HEK293 (cell line): ENCODE measurements at regions not wholly inside any gene's neighbourhood (a gene's known extent, or its start where the extent isn't known, plus 50 kb on each side); places are given as distances from the start of the nearest gene placed in this dataset.

Source experiments
- CTCF ChIA-PET: fragments of 350-600 bp; formaldehyde crosslinking; extraction: SDS; loops from one replicate; lab custom pipeline; 2021; ENCODE audit warnings: antibody characterized with exemption; lab: Yijun Ruan, JAX
- POLR2A ChIA-PET: fragments of 300-600 bp; formaldehyde crosslinking; extraction: SDS; loops from one replicate; lab custom pipeline; 2020; ENCODE audit warnings: antibody characterized with exemption, inconsistent platforms; lab: Yijun Ruan, JAX
- H3K27ac ChIP-seq: fragments of 200-500 bp; sonication (Bioruptor generic); 2 replicates; pipeline ENCODE4 v1.5.1; 2014; ENCODE audit warnings: low read depth, low read length, control low read depth, inconsistent platforms; ENCODE audit errors: extremely low read depth
- H3K36me3 ChIP-seq, 2 experiments: fragments of 200-500 bp in 1 of 2; sonication (Bioruptor generic) in 1 of 2; 1 replicate in 1 of 2; 2 replicates in 1 of 2; pipeline ENCODE4 v1.5.1; 2014 to 2017; ENCODE audit warnings: inconsistent platforms in 2 of 2, low read length in 2 of 2; ENCODE audit not compliant: control insufficient read depth in 2 of 2, insufficient read depth in 1 of 2
- H3K4me1 ChIP-seq: fragments of 200-500 bp; sonication (Bioruptor generic); 2 replicates; pipeline ENCODE4 v1.5.1; 2014; ENCODE audit warnings: mild to moderate bottlenecking, low read length, inconsistent platforms; ENCODE audit not compliant: control insufficient read depth, insufficient read depth
- H3K4me3 ChIP-seq: 2 replicates; pipeline ENCODE4 v1.5.1; 2011; ENCODE audit warnings: low read depth, mild to moderate bottlenecking, control low read depth, low read length, moderate library complexity
- H3K9me3 ChIP-seq: fragments of 200-500 bp; sonication (Bioruptor generic); 2 replicates; pipeline ENCODE4 v1.5.1; 2014; ENCODE audit warnings: low read depth, low read length, inconsistent platforms; ENCODE audit not compliant: control insufficient read depth, insufficient read depth
- KLF16 ChIP-seq: fragments of 450-650 bp; formaldehyde crosslinking; IDR thresholded peaks from 2 replicates; pipeline ENCODE4 v1.5.1; 2017; ENCODE audit warnings: missing biosample characterization, missing genetic modification characterization
- SCRT1 ChIP-seq: fragments of 450-650 bp; formaldehyde crosslinking; IDR thresholded peaks from 2 replicates; pipeline ENCODE4 v1.5.1; 2016; ENCODE audit warnings: missing biosample characterization, missing genetic modification characterization, borderline replicate concordance
- SETDB1 ChIP-seq: IDR thresholded peaks from one replicate; pipeline ENCODE4 v1.6.1; 2017; ENCODE audit warnings: mild to moderate bottlenecking, low read length, moderate library complexity, mixed read lengths; ENCODE audit not compliant: insufficient read length
- TRIM28 ChIP-seq: IDR thresholded peaks from 2 replicates; pipeline ENCODE4 v1.6.1; 2011; ENCODE audit warnings: low read length, control low read depth, borderline replicate concordance
- ZBTB17 ChIP-seq: fragments of 450-650 bp; formaldehyde crosslinking; IDR thresholded peaks from 2 replicates; pipeline ENCODE4 v1.5.1; 2016; ENCODE audit warnings: missing biosample characterization, missing genetic modification characterization
- ZFP3 ChIP-seq: fragments of 450-650 bp; formaldehyde crosslinking; IDR thresholded peaks from 2 replicates; pipeline ENCODE4 v1.5.1; 2016; ENCODE audit warnings: low read depth, missing biosample characterization, missing genetic modification characterization
- ZFP69B ChIP-seq: fragments of 450-650 bp; formaldehyde crosslinking; IDR thresholded peaks from 2 replicates; pipeline ENCODE4 v1.5.1; 2016; ENCODE audit warnings: missing biosample characterization, missing genetic modification characterization
- ZNF114 ChIP-seq: fragments of 450-650 bp; formaldehyde crosslinking; IDR thresholded peaks from 2 replicates; pipeline ENCODE4 v1.5.0; 2017; ENCODE audit warnings: missing biosample characterization, missing genetic modification characterization
- ZNF140 ChIP-seq: fragments of 450-650 bp; formaldehyde crosslinking; IDR thresholded peaks from 2 replicates; pipeline ENCODE4 v1.5.1; 2016; ENCODE audit warnings: missing biosample characterization, missing genetic modification characterization
- ZNF146 ChIP-seq: fragments of 450-650 bp; formaldehyde crosslinking; IDR thresholded peaks from 2 replicates; pipeline ENCODE4 v1.5.1; 2016; ENCODE audit warnings: missing biosample characterization, missing genetic modification characterization
- ZNF174 ChIP-seq: fragments of 450-650 bp; formaldehyde crosslinking; IDR thresholded peaks from 2 replicates; pipeline ENCODE4 v1.5.0; 2017; ENCODE audit warnings: missing biosample characterization, mild to moderate bottlenecking, missing genetic modification characterization
- ZNF24 ChIP-seq: fragments of 450-650 bp; formaldehyde crosslinking; IDR thresholded peaks from 2 replicates; pipeline ENCODE4 v1.5.1; 2016; ENCODE audit warnings: missing biosample characterization, missing genetic modification characterization
- ZNF292 ChIP-seq: fragments of 450-650 bp; formaldehyde crosslinking; IDR thresholded peaks from 2 replicates; pipeline ENCODE4 v1.5.1; 2016; ENCODE audit warnings: low read depth, missing biosample characterization, missing genetic modification characterization, borderline replicate concordance
- ZNF311 ChIP-seq: fragments of 450-650 bp; formaldehyde crosslinking; IDR thresholded peaks from 2 replicates; pipeline ENCODE4 v1.5.1; 2017; ENCODE audit warnings: missing biosample characterization, missing genetic modification characterization, borderline replicate concordance
- ZNF354C ChIP-seq: fragments of 450-650 bp; formaldehyde crosslinking; IDR thresholded peaks from 2 replicates; pipeline ENCODE4 v1.5.1; 2016; ENCODE audit warnings: missing biosample characterization, missing genetic modification characterization, low read depth, borderline replicate concordance
- ZNF391 ChIP-seq: fragments of 450-650 bp; formaldehyde crosslinking; IDR thresholded peaks from 2 replicates; pipeline ENCODE4 v1.5.1; 2016; ENCODE audit warnings: low read depth, missing biosample characterization, missing genetic modification characterization, borderline replicate concordance
- ZNF426 ChIP-seq: fragments of 450-650 bp; formaldehyde crosslinking; IDR thresholded peaks from 2 replicates; pipeline ENCODE4 v1.5.1; 2017; ENCODE audit warnings: missing biosample characterization, missing genetic modification characterization, mild to moderate bottlenecking, inconsistent platforms, moderate library complexity
- ZNF48 ChIP-seq: fragments of 450-650 bp; formaldehyde crosslinking; IDR thresholded peaks from 2 replicates; pipeline ENCODE4 v1.5.1; 2016; ENCODE audit warnings: missing biosample characterization, missing genetic modification characterization
- ZNF747 ChIP-seq: fragments of 450-650 bp; formaldehyde crosslinking; IDR thresholded peaks from 2 replicates; pipeline ENCODE4 v1.5.1; 2016; ENCODE audit warnings: missing biosample characterization, missing genetic modification characterization
- ZNF768 ChIP-seq: fragments of 450-650 bp; formaldehyde crosslinking; IDR thresholded peaks from 2 replicates; pipeline ENCODE4 v1.5.1; 2018; ENCODE audit warnings: missing biosample characterization, mild to moderate bottlenecking, missing genetic modification characterization
- TF ChIP-seq, protein P1 (sequence below): fragments of 450-650 bp; formaldehyde crosslinking; IDR thresholded peaks from 2 replicates; pipeline ENCODE4 v1.5.1; 2017; ENCODE audit warnings: missing biosample characterization, mild to moderate bottlenecking, missing genetic modification characterization, moderate library complexity
- TF ChIP-seq, protein P2 (sequence below): fragments of 450-650 bp; formaldehyde crosslinking; IDR thresholded peaks from 2 replicates; pipeline ENCODE4 v1.5.1; 2016; ENCODE audit warnings: missing biosample characterization, missing genetic modification characterization
- TF ChIP-seq, protein P3 (sequence below): fragments of 450-650 bp; formaldehyde crosslinking; IDR thresholded peaks from 2 replicates; pipeline ENCODE4; 2016; ENCODE audit warnings: missing biosample characterization, missing genetic modification characterization
- TF ChIP-seq, protein P4 (sequence below): fragments of 450-650 bp; formaldehyde crosslinking; IDR thresholded peaks from 2 replicates; pipeline ENCODE4 v1.5.1; 2016; ENCODE audit warnings: missing biosample characterization, missing genetic modification characterization
- TF ChIP-seq, protein P5 (sequence below): fragments of 450-650 bp; formaldehyde crosslinking; IDR thresholded peaks from 2 replicates; pipeline ENCODE4 v1.5.1; 2016; ENCODE audit warnings: missing biosample characterization, missing genetic modification characterization

DNA sequence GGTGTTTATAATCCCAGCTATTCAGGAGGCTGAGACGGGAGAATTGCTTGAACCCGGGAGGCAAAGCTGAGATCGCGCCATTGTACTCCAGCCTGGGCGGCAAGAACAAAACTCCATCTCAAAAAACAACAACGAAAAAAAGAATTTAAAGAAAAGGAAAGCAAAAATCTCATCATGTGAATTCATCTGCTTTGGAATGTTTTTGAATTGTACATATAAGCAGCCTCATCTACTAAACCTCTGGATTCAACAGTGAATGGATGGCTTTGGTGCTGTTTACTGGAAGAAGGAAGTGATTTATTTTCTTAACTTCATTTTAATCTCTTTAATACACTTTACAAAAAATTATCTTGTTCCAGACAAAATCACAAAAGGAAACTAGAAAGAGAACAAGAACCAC is 51.8 kb upstream of the PNRC1 start:
- Histone ChIP-seq H3K9me3 (no peaks in the 10 kb centered on the region), H3K4me3 (no peak overlapping the region), H3K4me1 (peaks cover 2% of the 10 kb centered on the region; the same call in 1 of the 2 replicates), H3K27ac (no peak overlapping the region), H3K36me3 (no peaks in the 10 kb centered on the region)
- TF ChIP-seq ZNF426 (tag by site-specific recombination) (no peak), ZNF768 (no peak), ZNF146 (tag by site-specific recombination) (no peak), SCRT1 (tag by site-specific recombination) (no peak), ZNF311 (tag by site-specific recombination) (no peak), KLF16 (no peak), ZNF140 (tag by site-specific recombination) (no peak)
- TF ChIP-seq, protein P1, sequence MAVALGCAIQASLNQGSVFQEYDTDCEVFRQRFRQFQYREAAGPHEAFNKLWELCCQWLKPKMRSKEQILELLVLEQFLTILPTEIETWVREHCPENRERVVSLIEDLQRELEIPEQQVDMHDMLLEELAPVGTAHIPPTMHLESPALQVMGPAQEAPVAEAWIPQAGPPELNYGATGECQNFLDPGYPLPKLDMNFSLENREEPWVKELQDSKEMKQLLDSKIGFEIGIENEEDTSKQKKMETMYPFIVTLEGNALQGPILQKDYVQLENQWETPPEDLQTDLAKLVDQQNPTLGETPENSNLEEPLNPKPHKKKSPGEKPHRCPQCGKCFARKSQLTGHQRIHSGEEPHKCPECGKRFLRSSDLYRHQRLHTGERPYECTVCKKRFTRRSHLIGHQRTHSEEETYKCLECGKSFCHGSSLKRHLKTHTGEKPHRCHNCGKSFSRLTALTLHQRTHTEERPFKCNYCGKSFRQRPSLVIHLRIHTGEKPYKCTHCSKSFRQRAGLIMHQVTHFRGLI (tag by site-specific recombination) = no peak
- TF ChIP-seq, protein P2, sequence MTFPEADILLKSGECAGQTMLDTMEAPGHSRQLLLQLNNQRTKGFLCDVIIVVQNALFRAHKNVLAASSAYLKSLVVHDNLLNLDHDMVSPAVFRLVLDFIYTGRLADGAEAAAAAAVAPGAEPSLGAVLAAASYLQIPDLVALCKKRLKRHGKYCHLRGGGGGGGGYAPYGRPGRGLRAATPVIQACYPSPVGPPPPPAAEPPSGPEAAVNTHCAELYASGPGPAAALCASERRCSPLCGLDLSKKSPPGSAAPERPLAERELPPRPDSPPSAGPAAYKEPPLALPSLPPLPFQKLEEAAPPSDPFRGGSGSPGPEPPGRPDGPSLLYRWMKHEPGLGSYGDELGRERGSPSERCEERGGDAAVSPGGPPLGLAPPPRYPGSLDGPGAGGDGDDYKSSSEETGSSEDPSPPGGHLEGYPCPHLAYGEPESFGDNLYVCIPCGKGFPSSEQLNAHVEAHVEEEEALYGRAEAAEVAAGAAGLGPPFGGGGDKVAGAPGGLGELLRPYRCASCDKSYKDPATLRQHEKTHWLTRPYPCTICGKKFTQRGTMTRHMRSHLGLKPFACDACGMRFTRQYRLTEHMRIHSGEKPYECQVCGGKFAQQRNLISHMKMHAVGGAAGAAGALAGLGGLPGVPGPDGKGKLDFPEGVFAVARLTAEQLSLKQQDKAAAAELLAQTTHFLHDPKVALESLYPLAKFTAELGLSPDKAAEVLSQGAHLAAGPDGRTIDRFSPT (tag by site-specific recombination) = no peak
- POLR2A ChIA-PET = no interaction called here
- CTCF ChIA-PET = no interaction called here

DNA sequence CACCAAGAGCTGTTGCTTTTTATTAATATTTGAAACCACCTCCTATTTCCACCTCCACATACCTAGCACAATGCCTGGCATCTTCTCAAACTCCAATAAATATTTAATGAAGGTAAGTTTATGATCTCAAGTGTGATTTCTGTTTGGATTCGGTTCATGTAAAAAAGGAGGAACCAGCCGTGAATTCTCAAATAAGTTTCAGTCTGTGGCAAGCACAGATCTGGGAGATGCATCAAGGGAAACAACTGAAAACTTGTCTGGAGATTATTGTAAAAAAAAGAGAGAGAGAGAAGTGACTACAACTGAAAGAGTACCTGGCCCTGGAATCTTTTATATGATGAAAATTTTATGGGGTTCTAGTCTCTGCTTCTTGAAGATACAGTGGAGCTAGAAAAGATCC is 52.8 kb upstream of the PNRC1 start:
- no peaks in the 10 kb centered on the region for H3K9me3 ChIP-seq
- H3K4me3 ChIP-seq = no peak overlapping the region
- no peaks in the 10 kb centered on the region for H3K36me3 ChIP-seq
- no peak overlapping the region for H3K27ac ChIP-seq
- CTCF ChIA-PET = no interaction called here
- TF ChIP-seq ZNF354C (tag by site-specific recombination) (no peak), ZNF292 (tag by site-specific recombination) (no peak), ZNF426 (tag by site-specific recombination) (no peak)
- TF ChIP-seq, protein P3, sequence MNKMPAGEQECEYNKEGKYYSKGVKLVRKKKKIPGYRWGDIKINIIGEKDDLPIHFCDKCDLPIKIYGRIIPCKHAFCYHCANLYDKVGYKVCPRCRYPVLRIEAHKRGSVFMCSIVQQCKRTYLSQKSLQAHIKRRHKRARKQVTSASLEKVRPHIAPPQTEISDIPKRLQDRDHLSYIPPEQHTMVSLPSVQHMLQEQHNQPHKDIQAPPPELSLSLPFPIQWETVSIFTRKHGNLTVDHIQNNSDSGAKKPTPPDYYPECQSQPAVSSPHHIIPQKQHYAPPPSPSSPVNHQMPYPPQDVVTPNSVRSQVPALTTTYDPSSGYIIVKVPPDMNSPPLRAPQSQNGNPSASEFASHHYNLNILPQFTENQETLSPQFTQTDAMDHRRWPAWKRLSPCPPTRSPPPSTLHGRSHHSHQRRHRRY (tag by site-specific recombination) = no peak
- TF ChIP-seq, protein P4, sequence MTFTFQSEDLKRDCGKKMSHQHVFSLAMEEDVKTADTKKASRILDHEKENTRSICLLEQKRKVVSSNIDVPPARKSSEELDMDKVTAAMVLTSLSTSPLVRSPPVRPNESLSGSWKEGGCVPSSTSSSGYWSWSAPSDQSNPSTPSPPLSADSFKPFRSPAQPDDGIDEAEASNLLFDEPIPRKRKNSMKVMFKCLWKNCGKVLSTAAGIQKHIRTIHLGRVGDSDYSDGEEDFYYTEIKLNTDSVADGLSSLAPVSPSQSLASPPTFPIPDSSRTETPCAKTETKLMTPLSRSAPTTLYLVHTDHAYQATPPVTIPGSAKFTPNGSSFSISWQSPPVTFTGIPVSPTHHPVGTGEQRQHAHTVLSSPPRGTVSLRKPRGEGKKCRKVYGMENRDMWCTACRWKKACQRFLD (tag by site-specific recombination) = no peak
- POLR2A ChIA-PET = no interaction called here
- H3K4me1 ChIP-seq = peaks cover 2% of the 10 kb centered on the region; the same call in 1 of the 2 replicates

DNA sequence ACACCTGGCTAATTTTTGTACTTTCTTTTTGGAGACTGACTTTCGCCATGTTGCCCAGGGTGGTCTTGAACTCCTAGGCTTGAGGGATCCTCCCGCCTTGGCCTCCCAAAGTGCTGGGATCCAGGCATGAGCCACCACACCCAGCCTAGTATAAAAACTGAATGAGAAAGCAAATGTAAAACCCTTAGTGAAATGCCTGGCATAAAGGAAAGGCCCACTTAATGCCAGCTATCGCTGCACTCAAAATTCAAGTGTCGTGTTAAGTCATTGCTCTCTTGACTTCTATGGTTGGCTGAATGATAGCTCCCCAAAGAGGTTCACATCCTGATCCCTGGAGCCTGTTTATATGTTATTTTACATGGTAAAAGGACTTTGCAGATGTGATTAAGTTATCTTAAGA is 54.4 kb upstream of the PNRC1 start:
- ChIA-PET CTCF (no interaction called here), POLR2A (interaction anchor here (1.1 kb wide), 1 partner anchor 55 kb away, joined by 4 read pairs; the partner anchor contains the start of gene PNRC1)
- Histone ChIP-seq H3K27ac (no peak overlapping the region), H3K4me3 (no peak overlapping the region), H3K36me3 (no peaks in the 10 kb centered on the region), H3K9me3 (no peaks in the 10 kb centered on the region), H3K4me1 (peaks cover 2% of the 10 kb centered on the region; the same call in 1 of the 2 replicates)
- TF ChIP-seq SETDB1 (no peak), ZNF174 (tag by site-specific recombination) (no peak), ZNF24 (tag by site-specific recombination) (no peak), ZNF391 (no peak), ZFP3 (tag by site-specific recombination) (no peak), ZNF114 (tag by site-specific recombination) (no peak), ZBTB17 (tag by site-specific recombination) (no peak), ZNF292 (tag by site-specific recombination) (no peak), ZNF747 (tag by site-specific recombination) (no peak), ZFP69B (tag by site-specific recombination) (no peak), ZNF48 (tag by site-specific recombination) (no peak), TRIM28 (no peak)
- TF ChIP-seq, protein P5, sequence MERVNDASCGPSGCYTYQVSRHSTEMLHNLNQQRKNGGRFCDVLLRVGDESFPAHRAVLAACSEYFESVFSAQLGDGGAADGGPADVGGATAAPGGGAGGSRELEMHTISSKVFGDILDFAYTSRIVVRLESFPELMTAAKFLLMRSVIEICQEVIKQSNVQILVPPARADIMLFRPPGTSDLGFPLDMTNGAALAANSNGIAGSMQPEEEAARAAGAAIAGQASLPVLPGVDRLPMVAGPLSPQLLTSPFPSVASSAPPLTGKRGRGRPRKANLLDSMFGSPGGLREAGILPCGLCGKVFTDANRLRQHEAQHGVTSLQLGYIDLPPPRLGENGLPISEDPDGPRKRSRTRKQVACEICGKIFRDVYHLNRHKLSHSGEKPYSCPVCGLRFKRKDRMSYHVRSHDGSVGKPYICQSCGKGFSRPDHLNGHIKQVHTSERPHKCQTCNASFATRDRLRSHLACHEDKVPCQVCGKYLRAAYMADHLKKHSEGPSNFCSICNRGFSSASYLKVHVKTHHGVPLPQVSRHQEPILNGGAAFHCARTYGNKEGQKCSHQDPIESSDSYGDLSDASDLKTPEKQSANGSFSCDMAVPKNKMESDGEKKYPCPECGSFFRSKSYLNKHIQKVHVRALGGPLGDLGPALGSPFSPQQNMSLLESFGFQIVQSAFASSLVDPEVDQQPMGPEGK = no peak
